ENCODE measurements at regions not wholly inside any gene's neighbourhood (a gene's known extent, or its start where the extent isn't known, plus 50 kb on each side); places are given as distances from the start of the nearest gene placed in this dataset.

GRCh38 chr2:79219383-79219988 lies 59.9 kb upstream of the REG3A start:
- intact Hi-C loops (cut with DNase I) = no loop called here
- peak in 32 of 42 donors; percentile 12 to 84 (median 50) for DNase-seq

DNA sequence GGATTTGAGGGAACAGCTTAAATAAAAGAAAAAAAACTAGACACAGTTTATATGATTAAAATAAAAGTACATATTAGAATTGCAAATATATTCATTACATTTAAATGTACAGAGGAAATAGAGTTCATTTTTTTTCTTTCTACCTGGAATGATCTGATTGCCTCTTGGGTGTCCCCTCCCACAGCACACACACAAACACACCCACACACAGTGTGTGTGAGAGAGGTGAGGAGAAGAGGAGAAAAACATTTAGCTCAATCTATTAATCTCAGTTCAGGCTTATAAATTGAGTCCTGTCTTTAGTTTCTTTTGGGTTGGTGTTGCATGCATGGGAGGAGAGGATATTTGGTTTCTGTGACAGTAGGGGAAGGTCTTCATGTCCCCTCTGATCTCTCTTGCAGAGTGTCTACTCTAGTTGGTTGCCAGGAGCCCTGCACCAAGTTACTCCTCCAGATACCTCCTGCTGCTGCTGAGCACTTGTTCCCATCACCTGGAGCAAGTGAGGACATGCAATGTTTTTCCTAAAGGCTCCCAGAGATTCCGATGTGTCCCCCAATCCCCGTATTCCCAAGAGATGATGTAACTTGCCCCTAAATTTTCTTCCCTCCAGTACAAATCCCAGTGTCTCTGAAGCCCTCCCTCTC lies 50.8 kb upstream of the REG3A start:
- peak in 9 of 42 donors; percentile 3 to 59 (median 15) for DNase-seq
- intact Hi-C loops (cut with DNase I) = no loop called here

Measured in head of caudate nucleus (tissue), 42 donors.